GM23338 (cell line): ENCODE measurements at regions not wholly inside any gene's neighbourhood (a gene's known extent, or its start where the extent isn't known, plus 50 kb on each side); places are given as distances from the start of the nearest gene placed in this dataset.

Source experiments
- ATAC-seq: fragments of 200-7000 bp; cut with Tn5 transposase; 3 replicates; pipeline ENCODE4 v1.9.1; 2020
- DNase-seq: peaks from one replicate; pipeline ENCODE4 v3.0.0-alpha.2; 2015; ENCODE audit warnings: low spot score
- H2AFZ ChIP-seq: fragments of 200-600 bp; sonication (generic); 2 replicates; pipeline ENCODE4 v1.8.0; 2016; ENCODE audit warnings: antibody characterized with exemption, mild to moderate bottlenecking, moderate library complexity
- H3F3A ChIP-seq: fragments of 200-600 bp; sonication (generic); replicated peaks from 2 replicates; pipeline ENCODE4 v1.8.0; 2017; ENCODE audit warnings: antibody characterized with exemption, mixed run types, low read depth
- H3K27ac ChIP-seq: fragments of 200-600 bp; sonication (generic); 2 replicates; pipeline ENCODE4 v1.6.1; 2016; ENCODE audit warnings: low read depth
- H3K27me3 ChIP-seq: fragments of 200-600 bp; sonication (generic); 2 replicates; pipeline ENCODE4 v1.8.0; 2016; ENCODE audit warnings: mild to moderate bottlenecking, mixed run types, moderate library complexity; ENCODE audit not compliant: insufficient read depth
- H3K36me3 ChIP-seq: fragments of 200-600 bp; sonication (generic); 2 replicates; pipeline ENCODE4 v1.8.0; 2016; ENCODE audit warnings: mild to moderate bottlenecking; ENCODE audit not compliant: insufficient read depth
- H3K4me1 ChIP-seq: fragments of 200-600 bp; sonication (generic); 2 replicates; pipeline ENCODE4 v1.8.0; 2016; ENCODE audit warnings: mild to moderate bottlenecking, moderate library complexity; ENCODE audit not compliant: insufficient read depth
- H3K4me2 ChIP-seq: fragments of 200-600 bp; sonication (generic); 2 replicates; pipeline ENCODE4 v1.7.1; 2017; ENCODE audit warnings: mixed run types
- H3K4me3 ChIP-seq: fragments of 200-600 bp; sonication (generic); 2 replicates; pipeline ENCODE4 v1.6.1; 2016; ENCODE audit warnings: mixed run types
- H3K79me2 ChIP-seq: fragments of 200-600 bp; sonication (generic); replicated peaks from 2 replicates; pipeline ENCODE4 v1.8.0; 2017; ENCODE audit warnings: mild to moderate bottlenecking; ENCODE audit not compliant: insufficient read depth
- H3K9me2 ChIP-seq: fragments of 200-600 bp; sonication (generic); 2 replicates; pipeline ENCODE4 v1.8.0; 2017; ENCODE audit not compliant: insufficient read depth
- H4K20me1 ChIP-seq: fragments of 200-600 bp; sonication (generic); replicated peaks from 2 replicates; pipeline ENCODE4 v1.8.0; 2017; ENCODE audit warnings: mild to moderate bottlenecking; ENCODE audit not compliant: insufficient read depth
- H3K27ac Mint-ChIP-seq: 2 replicates; pipeline ENCODE4 v1.8.0; 2020; ENCODE audit warnings: inconsistent platforms, mild to moderate bottlenecking, moderate library complexity, mixed read lengths
- H3K27me3 Mint-ChIP-seq: 3 replicates; pipeline ENCODE4 v1.8.0; 2022; ENCODE audit warnings: low read depth, mild to moderate bottlenecking, moderate library complexity, mixed read lengths, inconsistent platforms; ENCODE audit not compliant: insufficient read depth, poor library complexity
- H3K36me3 Mint-ChIP-seq: 3 replicates; pipeline ENCODE4 v1.8.0; 2021; ENCODE audit warnings: low read depth, mild to moderate bottlenecking, inconsistent platforms, moderate library complexity, mixed read lengths
- H3K4me1 Mint-ChIP-seq: 3 replicates; pipeline ENCODE4 v1.8.0; 2020; ENCODE audit warnings: mild to moderate bottlenecking, inconsistent platforms, mixed read lengths
- H3K4me3 Mint-ChIP-seq: 3 replicates; pipeline ENCODE4 v1.8.0; 2021; ENCODE audit warnings: moderate library complexity, mild to moderate bottlenecking, inconsistent platforms, mixed read lengths
- H3K9me3 Mint-ChIP-seq: 3 replicates; pipeline ENCODE4 v1.8.0; 2020; ENCODE audit warnings: moderate library complexity, mild to moderate bottlenecking, inconsistent platforms, mixed read lengths
- CREB1 ChIP-seq: fragments of 250-450 bp; sonication (Bioruptor Pico); IDR thresholded peaks from 2 replicates; pipeline ENCODE4 v1.5.0; 2020; ENCODE audit warnings: low read depth, mild to moderate bottlenecking, moderate library complexity
- CTCF ChIP-seq, 2 experiments: fragments of 200-600 bp in 1 of 2; sonication (generic) in 1 of 2; conservative IDR thresholded peaks; 2 replicates each; pipeline versions ENCODE4 v1.5.1 to v1.6.1; 2016 to 2017; ENCODE audit warnings: antibody characterized with exemption in 2 of 2, low read depth in 2 of 2, mild to moderate bottlenecking in 2 of 2, moderate library complexity in 1 of 2
- EZH2 ChIP-seq: fragments of 200-600 bp; sonication (generic); IDR thresholded peaks from one replicate; pipeline ENCODE4 v1.8.0; 2017; ENCODE audit warnings: antibody characterized with exemption, mild to moderate bottlenecking, low read depth; ENCODE audit not compliant: unreplicated experiment
- EZH2phosphoT487 ChIP-seq: fragments of 200-600 bp; sonication (generic); IDR thresholded peaks from one replicate; pipeline ENCODE4 v1.8.1; 2018; ENCODE audit warnings: antibody characterized with exemption; ENCODE audit not compliant: unreplicated experiment
- JUNB ChIP-seq: IDR thresholded peaks from one replicate; pipeline ENCODE4 v1.6.1; 2016; ENCODE audit warnings: antibody characterized with exemption; ENCODE audit not compliant: unreplicated experiment
- NANOG ChIP-seq: IDR thresholded peaks from 2 replicates; pipeline ENCODE4 v1.6.1; 2016; ENCODE audit warnings: antibody characterized with exemption, borderline replicate concordance
- POLR2AphosphoS5 ChIP-seq: IDR thresholded peaks from 2 replicates; pipeline ENCODE4 v1.6.1; 2016; ENCODE audit warnings: antibody characterized with exemption, low read depth
- REST ChIP-seq: IDR thresholded peaks from one replicate; pipeline ENCODE4 v1.6.1; 2018; ENCODE audit warnings: antibody characterized with exemption; ENCODE audit not compliant: unreplicated experiment
- STAT1 ChIP-seq: IDR thresholded peaks from one replicate; pipeline ENCODE4 v1.6.1; 2016; ENCODE audit warnings: antibody characterized with exemption; ENCODE audit not compliant: unreplicated experiment
- ZNF331 ChIP-seq: fragments of 250-450 bp; sonication (Bioruptor Pico); IDR thresholded peaks from 2 replicates; pipeline ENCODE4 v1.5.0; 2020; ENCODE audit warnings: low read depth, mild to moderate bottlenecking, moderate library complexity

GRCh38 chr3:90145094-90145860, 1037.9 kb downstream of the EPHA3 start:
- H3K79me2 ChIP-seq = no peaks in the 10 kb centered on the region
- H3K27me3 Mint-ChIP-seq = no peaks in the 10 kb centered on the region
- H3K9me2 ChIP-seq = no peaks in the 10 kb centered on the region
- DNase-seq (no peak), ATAC-seq (no peak)
- H3K4me1 ChIP-seq = no peaks in the 10 kb centered on the region
- no peaks in the 10 kb centered on the region for H4K20me1 ChIP-seq
- TF ChIP-seq CTCF (conservative IDR thresholded peaks at IDR 0.05; ENCODE audit: low read depth in 2 of 2) = no peak
- no peak for TF ChIP-seq EZH2
- TF ChIP-seq JUNB = no peak
- TF ChIP-seq POLR2AphosphoS5 = no peak
- no peak for TF ChIP-seq ZNF331 (CRISPR knock-in tag)
- TF ChIP-seq STAT1 = no peak
- TF ChIP-seq REST = no peak
- H3K36me3 ChIP-seq = no peaks in the 10 kb centered on the region
- no peaks in the 10 kb centered on the region for H3K27me3 ChIP-seq
- no peaks in the 10 kb centered on the region for H3F3A ChIP-seq
- peak overlapping the region; percentile 40; the same call in 1 of the 2 replicates for H3K27ac Mint-ChIP-seq
- H3K4me3 ChIP-seq = no peak overlapping the region
- peaks cover 9% of the 10 kb centered on the region; the same call in 2 of the 3 replicates for H3K4me1 Mint-ChIP-seq
- H3K4me2 ChIP-seq = no peak overlapping the region
- no peaks in the 10 kb centered on the region; the same call in 2 of the 3 replicates for H3K9me3 Mint-ChIP-seq
- H3K36me3 Mint-ChIP-seq = no peaks in the 10 kb centered on the region; the same call in 2 of the 3 replicates
- H2AFZ ChIP-seq = peak overlapping the region; percentile 64
- H3K27ac ChIP-seq = no peak overlapping the region
- no peak overlapping the region for H3K4me3 Mint-ChIP-seq

- no peaks in the 10 kb centered on the region for H3K9me3 Mint-ChIP-seq
- H3K4me3 Mint-ChIP-seq = no peak overlapping the region
- H3K4me1 ChIP-seq = no peaks in the 10 kb centered on the region
- H4K20me1 ChIP-seq = no peaks in the 10 kb centered on the region
- no peaks in the 10 kb centered on the region for H3K36me3 Mint-ChIP-seq
- H3K9me2 ChIP-seq = no peaks in the 10 kb centered on the region
- H2AFZ ChIP-seq = no peak overlapping the region
- no peak overlapping the region for H3K27ac Mint-ChIP-seq
- H3K4me2 ChIP-seq = no peak overlapping the region
- no peak overlapping the region for H3K27ac ChIP-seq
- H3K79me2 ChIP-seq = no peaks in the 10 kb centered on the region
- H3K27me3 Mint-ChIP-seq = no peaks in the 10 kb centered on the region
- no peaks in the 10 kb centered on the region for H3K36me3 ChIP-seq
- no peak for DNase-seq
- no peaks in the 10 kb centered on the region for H3K27me3 ChIP-seq
- H3K4me3 ChIP-seq = no peak overlapping the region
- 0 out of 3 replicates have a peak, but pooled peaks cover 5% of the 10 kb centered on the region for H3K4me1 Mint-ChIP-seq
- no peak for ATAC-seq
- H3F3A ChIP-seq = no peaks in the 10 kb centered on the region
- TF ChIP-seq NANOG = no peak
- no peak for TF ChIP-seq STAT1
- TF ChIP-seq REST = no peak
- no peak for TF ChIP-seq CTCF (conservative IDR thresholded peaks at IDR 0.05; ENCODE audit: low read depth in 2 of 2)
- TF ChIP-seq EZH2phosphoT487 = no peak
- TF ChIP-seq CREB1 (CRISPR knock-in tag) = no peak
- no peak for TF ChIP-seq JUNB
- no peak for TF ChIP-seq ZNF331 (CRISPR knock-in tag)
- no peak for TF ChIP-seq EZH2
Measured at GRCh38 chr3:90180096-90180495, 1072.7 kb downstream of the EPHA3 start.
